Lower lobe of right lung (tissue), 2 donors: ENCODE measurements at regions not wholly inside any gene's neighbourhood (a gene's known extent, or its start where the extent isn't known, plus 50 kb on each side); places are given as distances from the start of the nearest gene placed in this dataset.

Experiments used
- ATAC-seq, 2 donors: fragments of 200-7000 bp; cut with Tn5 transposase; one replicate each; pipeline ENCODE4 v1.9.1; 2020 to 2022; ENCODE audit warnings: mild to moderate bottlenecking in 2 of 2, moderate library complexity in 2 of 2
- DNase-seq: peaks from one replicate; pipeline ENCODE4 v3.0.0-alpha.2; 2020
- H3K27ac ChIP-seq: fragments of 200-600 bp; one replicate; pipeline ENCODE4 v1.8.0; 2022
- H3K27me3 ChIP-seq: fragments of 200-600 bp; one replicate; pipeline ENCODE4 v1.8.0; 2022; ENCODE audit warnings: low read depth
- H3K36me3 ChIP-seq: fragments of 200-600 bp; one replicate; pipeline ENCODE4 v1.8.0; 2022; ENCODE audit warnings: mild to moderate bottlenecking
- H3K4me1 ChIP-seq: fragments of 200-600 bp; one replicate; pipeline ENCODE4 v1.8.0; 2022
- H3K4me3 ChIP-seq: fragments of 200-600 bp; one replicate; pipeline ENCODE4 v1.8.0; 2022; ENCODE audit warnings: mild to moderate bottlenecking
- H3K9me3 ChIP-seq: fragments of 200-600 bp; one replicate; pipeline ENCODE4 v1.8.0; 2022
- intact Hi-C: fragments of 100-400 bp; cut with DNase I; formaldehyde crosslinking; loops from one replicate; pipeline ENCODE4 v1.11.0; 2022
- TF ChIP-seq, protein P1 (sequence below): fragments of 200-600 bp; IDR thresholded peaks from one replicate; pipeline ENCODE4 v1.8.0; 2022; ENCODE audit warnings: antibody characterized with exemption, mild to moderate bottlenecking
- donor health status: DM: no; HTN: yes; CAD: no; lungs with severe emphysema.

DNA sequence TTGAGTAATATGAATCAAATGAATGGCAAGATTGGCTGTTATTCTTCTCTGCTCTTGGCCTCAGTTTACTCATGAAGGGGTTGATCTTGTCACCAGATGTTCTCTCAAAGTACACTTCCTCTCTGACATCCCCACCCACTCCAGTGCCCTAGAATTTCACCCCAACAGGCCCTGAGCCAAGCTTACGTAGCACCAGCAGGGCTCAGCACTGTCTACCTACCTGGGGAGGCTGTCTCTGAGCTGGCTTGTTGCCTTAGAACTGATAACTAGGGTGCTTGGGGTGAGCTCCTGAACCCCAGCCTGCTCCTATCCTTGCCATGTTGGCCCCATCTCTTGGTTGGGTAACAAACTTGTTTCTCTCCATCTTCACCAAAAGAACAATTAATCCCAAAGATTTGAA, 159.1 kb upstream of the USP24 start:
- H3K36me3 ChIP-seq = no peaks in the 10 kb centered on the region
- H3K4me1 ChIP-seq = peaks cover 6% of the 10 kb centered on the region
- no peaks in the 10 kb centered on the region for H3K9me3 ChIP-seq
- H3K27me3 ChIP-seq = no peaks in the 10 kb centered on the region
- H3K4me3 ChIP-seq = no peak overlapping the region
- no peak overlapping the region for H3K27ac ChIP-seq
- TF ChIP-seq, protein P1, sequence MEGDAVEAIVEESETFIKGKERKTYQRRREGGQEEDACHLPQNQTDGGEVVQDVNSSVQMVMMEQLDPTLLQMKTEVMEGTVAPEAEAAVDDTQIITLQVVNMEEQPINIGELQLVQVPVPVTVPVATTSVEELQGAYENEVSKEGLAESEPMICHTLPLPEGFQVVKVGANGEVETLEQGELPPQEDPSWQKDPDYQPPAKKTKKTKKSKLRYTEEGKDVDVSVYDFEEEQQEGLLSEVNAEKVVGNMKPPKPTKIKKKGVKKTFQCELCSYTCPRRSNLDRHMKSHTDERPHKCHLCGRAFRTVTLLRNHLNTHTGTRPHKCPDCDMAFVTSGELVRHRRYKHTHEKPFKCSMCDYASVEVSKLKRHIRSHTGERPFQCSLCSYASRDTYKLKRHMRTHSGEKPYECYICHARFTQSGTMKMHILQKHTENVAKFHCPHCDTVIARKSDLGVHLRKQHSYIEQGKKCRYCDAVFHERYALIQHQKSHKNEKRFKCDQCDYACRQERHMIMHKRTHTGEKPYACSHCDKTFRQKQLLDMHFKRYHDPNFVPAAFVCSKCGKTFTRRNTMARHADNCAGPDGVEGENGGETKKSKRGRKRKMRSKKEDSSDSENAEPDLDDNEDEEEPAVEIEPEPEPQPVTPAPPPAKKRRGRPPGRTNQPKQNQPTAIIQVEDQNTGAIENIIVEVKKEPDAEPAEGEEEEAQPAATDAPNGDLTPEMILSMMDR = no peak
- no peak for ATAC-seq
- intact Hi-C loops = no loop called here
- DNase-seq = no peak

DNA sequence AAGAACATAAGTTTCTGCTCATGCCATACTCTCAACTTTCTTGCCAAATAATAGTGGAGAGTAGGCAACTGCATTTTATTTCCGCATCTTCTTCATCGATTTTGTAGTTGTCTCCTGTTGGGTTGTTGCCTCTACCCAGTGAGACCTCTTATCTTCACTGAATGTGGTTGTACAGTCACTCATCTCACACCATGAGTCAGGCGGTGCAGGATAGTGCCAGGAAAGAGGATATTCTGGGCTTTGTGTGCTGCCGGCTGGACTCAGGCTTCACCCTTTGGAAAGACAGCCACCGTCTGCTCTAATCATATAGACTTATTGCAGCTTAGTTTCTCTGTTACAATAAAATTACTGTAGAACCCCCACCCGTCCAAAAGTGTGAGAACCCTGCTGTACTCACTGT, 154.3 kb upstream of the USP24 start:
- DNase-seq (no peak), ATAC-seq (no peak)
- no peaks in the 10 kb centered on the region for H3K36me3 ChIP-seq
- no peak overlapping the region for H3K4me3 ChIP-seq
- H3K27ac ChIP-seq = no peak overlapping the region
- intact Hi-C loops = no loop called here
- no peaks in the 10 kb centered on the region for H3K4me1 ChIP-seq
- TF ChIP-seq, protein P1 = no peak
- no peaks in the 10 kb centered on the region for H3K9me3 ChIP-seq
- H3K27me3 ChIP-seq = no peaks in the 10 kb centered on the region

DNA sequence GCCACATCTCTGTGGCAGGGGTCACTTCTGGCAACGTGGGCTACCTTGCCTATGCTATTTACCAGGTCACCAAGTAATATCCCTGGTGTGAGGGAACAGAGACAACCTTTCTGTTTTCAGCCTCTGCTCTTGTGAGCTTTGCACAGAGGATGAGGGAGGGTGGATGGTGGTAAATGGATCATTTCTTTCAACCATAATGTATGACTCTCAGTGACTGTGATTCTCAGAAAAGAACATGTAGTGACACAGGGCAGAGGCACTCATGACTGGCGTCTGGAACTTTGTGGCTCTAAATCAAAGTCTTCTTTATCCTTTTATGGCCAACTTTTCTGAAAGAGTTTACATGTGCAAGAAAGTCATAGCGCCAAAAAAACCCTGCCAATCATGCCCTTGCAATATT, 153.5 kb upstream of the USP24 start:
- H3K27ac ChIP-seq = no peak overlapping the region
- no peaks in the 10 kb centered on the region for H3K27me3 ChIP-seq
- H3K9me3 ChIP-seq = no peaks in the 10 kb centered on the region
- intact Hi-C loops = no loop called here
- DNase-seq (no peak), ATAC-seq (no peak)
- H3K4me1 ChIP-seq = no peaks in the 10 kb centered on the region
- TF ChIP-seq, protein P1 = no peak
- H3K36me3 ChIP-seq = no peaks in the 10 kb centered on the region
- H3K4me3 ChIP-seq = no peak overlapping the region

DNA sequence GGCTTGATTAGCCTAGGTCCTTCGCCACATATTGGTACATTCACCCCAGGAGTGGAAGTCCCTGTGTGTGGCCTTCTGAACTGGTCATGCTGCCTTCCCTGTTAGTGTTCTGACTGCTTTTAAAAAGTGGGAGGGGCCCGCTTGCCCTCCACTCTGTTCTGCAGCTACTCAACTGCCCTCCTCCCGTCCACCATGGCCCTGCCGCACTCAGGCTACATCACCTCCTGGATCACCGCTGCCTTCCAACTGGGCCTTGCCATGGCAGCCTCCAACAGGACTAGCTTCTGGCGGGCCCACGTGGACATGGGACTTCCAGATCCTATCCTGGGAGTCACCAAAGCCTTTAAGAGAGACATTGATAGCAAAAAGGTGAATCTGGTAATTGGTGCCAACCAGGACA, 152.1 kb upstream of the USP24 start:
- H3K27me3 ChIP-seq = no peaks in the 10 kb centered on the region
- TF ChIP-seq, protein P1 = no peak
- DNase-seq (no peak), ATAC-seq (no peak)
- no peaks in the 10 kb centered on the region for H3K36me3 ChIP-seq
- H3K9me3 ChIP-seq = no peaks in the 10 kb centered on the region
- H3K4me1 ChIP-seq = peaks cover 6% of the 10 kb centered on the region
- no peak overlapping the region for H3K27ac ChIP-seq
- intact Hi-C loops = no loop called here
- H3K4me3 ChIP-seq = no peak overlapping the region

DNA sequence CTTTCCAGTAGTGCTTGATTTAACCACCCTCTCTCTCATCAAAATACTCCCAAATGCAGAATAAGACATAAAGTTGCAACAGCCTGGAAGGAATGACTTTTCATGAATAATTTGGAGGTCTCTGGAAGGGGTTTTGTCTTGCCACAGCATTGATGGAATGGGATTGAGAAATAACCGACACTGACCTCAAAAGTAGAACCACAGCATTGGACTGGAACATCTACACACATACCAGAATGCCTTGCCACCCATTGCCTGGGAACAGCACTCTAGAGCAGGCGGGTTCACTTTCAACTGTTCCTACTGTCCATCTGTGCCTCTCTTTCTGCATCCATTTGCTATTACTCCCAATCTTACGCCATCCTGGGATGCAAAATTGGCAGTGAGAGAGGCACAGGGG, 149.1 kb upstream of the USP24 start:
- no peaks in the 10 kb centered on the region for H3K27me3 ChIP-seq
- DNase-seq (no peak), ATAC-seq (no peak)
- no peak overlapping the region for H3K27ac ChIP-seq
- peaks cover 6% of the 10 kb centered on the region for H3K4me1 ChIP-seq
- intact Hi-C loops = no loop called here
- H3K9me3 ChIP-seq = no peaks in the 10 kb centered on the region
- TF ChIP-seq, protein P1 = no peak
- no peaks in the 10 kb centered on the region for H3K36me3 ChIP-seq
- no peak overlapping the region for H3K4me3 ChIP-seq

DNA sequence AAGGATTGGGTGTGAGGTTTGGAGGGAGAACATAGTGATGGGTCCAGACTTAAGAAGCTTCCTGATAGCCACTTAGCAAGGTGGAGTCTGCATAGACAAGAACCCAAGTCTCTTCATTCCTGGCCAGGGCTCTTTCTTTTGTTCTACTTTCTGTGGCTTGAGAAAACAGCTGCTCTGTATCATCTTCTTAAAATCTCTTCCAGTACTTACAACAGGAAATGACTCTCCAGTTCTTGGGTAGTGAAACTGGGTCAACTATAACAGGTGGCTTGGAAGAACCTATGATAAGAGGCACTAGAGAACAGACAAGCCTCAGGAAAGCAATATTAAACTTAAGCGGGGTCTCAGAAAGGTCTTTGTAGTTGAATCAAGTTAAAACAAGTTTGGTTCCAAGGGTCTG, 148.1 kb upstream of the USP24 start:
- H3K4me1 ChIP-seq = peaks cover 6% of the 10 kb centered on the region
- intact Hi-C loops = no loop called here
- no peaks in the 10 kb centered on the region for H3K36me3 ChIP-seq
- H3K27ac ChIP-seq = no peak overlapping the region
- H3K9me3 ChIP-seq = no peaks in the 10 kb centered on the region
- TF ChIP-seq, protein P1 = no peak
- ATAC-seq (no peak), DNase-seq (no peak)
- no peaks in the 10 kb centered on the region for H3K27me3 ChIP-seq
- no peak overlapping the region for H3K4me3 ChIP-seq
